Activated T-helper 17 cell treated with anti-CD3 and anti-CD28 coated beads, Interleukin-2, amount 50 U/mL, for 72 hours (primary cell): ENCODE measurements at regions not wholly inside any gene's neighbourhood (a gene's known extent, or its start where the extent isn't known, plus 50 kb on each side); places are given as distances from the start of the nearest gene placed in this dataset.
A peak's percentile ranks its signal among the peaks of the same experiment; 100 is the strongest.

Source experiments
- ATAC-seq: fragments of 150-1000 bp; cut with Tn5 transposase; replicated peaks from 2 replicates; pipeline ENCODE4 v1.10.0; 2021; ENCODE audit warnings: mild to moderate bottlenecking, moderate library complexity
- H3K27ac Mint-ChIP-seq: one replicate; pipeline ENCODE4 v1.8.0; 2022; ENCODE audit warnings: mixed read lengths
- H3K27me3 Mint-ChIP-seq: one replicate; pipeline ENCODE4 v1.8.0; 2022; ENCODE audit warnings: mixed read lengths
- H3K36me3 Mint-ChIP-seq: one replicate; pipeline ENCODE4 v1.8.0; 2022; ENCODE audit warnings: low read depth, mild to moderate bottlenecking, mixed read lengths
- H3K4me1 Mint-ChIP-seq: one replicate; pipeline ENCODE4 v1.8.0; 2022; ENCODE audit warnings: mixed read lengths
- H3K4me3 Mint-ChIP-seq: one replicate; pipeline ENCODE4 v1.8.0; 2022; ENCODE audit warnings: mild to moderate bottlenecking, mixed read lengths
- H3K9me3 Mint-ChIP-seq: one replicate; pipeline ENCODE4 v1.8.0; 2022; ENCODE audit warnings: mixed read lengths

- no peaks in the 10 kb centered on the region for H3K36me3 Mint-ChIP-seq
- H3K27me3 Mint-ChIP-seq, result peaks cover 7% of the 10 kb centered on the region
- no peaks in the 10 kb centered on the region for H3K9me3 Mint-ChIP-seq
- ATAC-seq, result no peak
- H3K4me1 Mint-ChIP-seq, result no peaks in the 10 kb centered on the region
- no peak overlapping the region for H3K27ac Mint-ChIP-seq
- H3K4me3 Mint-ChIP-seq, result no peak overlapping the region
Observed at GRCh38 chr6:100134703-100135102, 140.7 kb upstream of the MCHR2 start.

DNA sequence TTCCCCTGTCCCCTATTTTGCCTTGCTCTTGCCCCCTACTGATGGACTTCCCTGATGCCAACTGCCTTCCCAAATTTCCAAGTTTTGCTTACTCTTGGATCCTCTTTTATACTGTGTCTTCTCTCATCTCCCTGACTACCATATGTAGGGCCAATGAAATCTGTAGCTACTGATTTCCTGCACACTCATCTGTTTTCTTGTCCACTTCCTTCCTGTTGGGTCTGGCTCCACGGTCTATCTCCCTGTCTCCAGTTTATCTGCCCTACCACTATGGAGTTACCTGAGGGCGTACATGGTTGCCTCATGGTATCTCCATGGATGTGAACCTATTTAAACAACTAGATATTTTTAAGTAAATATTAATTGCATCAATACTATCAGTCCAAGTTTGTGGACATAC lies 140.3 kb upstream of the MCHR2 start:
- no peak for ATAC-seq
- Mint-ChIP-seq H3K4me3 (no peak overlapping the region), H3K36me3 (no peaks in the 10 kb centered on the region), H3K27me3 (peaks cover 7% of the 10 kb centered on the region), H3K9me3 (no peaks in the 10 kb centered on the region), H3K4me1 (no peaks in the 10 kb centered on the region), H3K27ac (no peak overlapping the region)

- no peaks in the 10 kb centered on the region for H3K4me1 Mint-ChIP-seq
- H3K27ac Mint-ChIP-seq, result no peak overlapping the region
- H3K4me3 Mint-ChIP-seq, result no peak overlapping the region
- no peak for ATAC-seq
- H3K27me3 Mint-ChIP-seq, result peaks cover 7% of the 10 kb centered on the region
- H3K9me3 Mint-ChIP-seq, result no peaks in the 10 kb centered on the region
- no peaks in the 10 kb centered on the region for H3K36me3 Mint-ChIP-seq
Observed at GRCh38 chr6:100132005-100132404, 138.0 kb upstream of the MCHR2 start.

GRCh38 chr6:100130630-100131029 lies 136.6 kb upstream of the MCHR2 start:
- no peak for ATAC-seq
- Mint-ChIP-seq H3K36me3 (no peaks in the 10 kb centered on the region), H3K4me3 (no peak overlapping the region), H3K9me3 (no peaks in the 10 kb centered on the region), H3K27ac (no peak overlapping the region), H3K27me3 (peaks cover 7% of the 10 kb centered on the region), H3K4me1 (no peaks in the 10 kb centered on the region)

DNA sequence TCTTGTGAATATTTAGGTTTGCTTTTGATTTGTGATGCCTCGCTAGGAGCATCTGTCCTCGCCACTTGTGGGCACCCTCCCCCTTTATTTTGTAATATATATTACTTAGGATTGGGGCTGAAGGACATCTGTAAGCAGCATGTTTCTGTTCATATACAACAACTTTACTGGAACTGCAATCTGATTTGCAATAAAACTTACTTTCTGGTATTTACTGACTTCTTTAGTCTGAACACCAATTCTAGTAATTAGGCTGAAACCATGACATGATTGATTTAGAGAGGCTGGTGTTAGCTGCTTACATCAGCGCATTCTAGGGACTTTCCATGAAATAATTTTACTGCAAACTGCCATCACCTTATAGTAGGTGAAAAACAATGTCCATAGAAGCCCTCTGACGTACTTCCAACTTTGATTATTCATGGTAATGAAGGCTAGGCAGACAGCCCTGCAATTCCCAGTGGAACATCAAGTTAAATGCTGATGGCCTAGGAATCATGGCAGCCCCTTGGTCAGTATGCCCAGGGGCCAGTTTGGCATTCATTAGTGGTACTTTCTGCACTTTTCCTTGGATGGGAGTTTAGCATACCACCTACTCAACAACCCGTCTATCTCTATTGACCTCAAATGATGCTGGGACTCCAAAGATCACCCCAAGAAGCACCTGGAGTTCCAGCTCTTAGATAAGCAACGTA lies 132.9 kb upstream of the MCHR2 start:
- Mint-ChIP-seq H3K27ac (no peak overlapping the region), H3K9me3 (no peaks in the 10 kb centered on the region), H3K36me3 (no peaks in the 10 kb centered on the region), H3K4me3 (no peak overlapping the region), H3K4me1 (no peaks in the 10 kb centered on the region), H3K27me3 (peaks cover 6% of the 10 kb centered on the region)
- ATAC-seq, result peak; percentile 58

- ATAC-seq, result peak; percentile 24
- Mint-ChIP-seq H3K4me3 (no peak overlapping the region), H3K4me1 (no peaks in the 10 kb centered on the region), H3K27me3 (peaks cover 11% of the 10 kb centered on the region), H3K27ac (no peak overlapping the region), H3K9me3 (no peaks in the 10 kb centered on the region), H3K36me3 (no peaks in the 10 kb centered on the region)
Observed at GRCh38 chr6:100121854-100122609, 128.0 kb upstream of the MCHR2 start.

- H3K4me3 Mint-ChIP-seq, result no peak overlapping the region
- no peaks in the 10 kb centered on the region for H3K36me3 Mint-ChIP-seq
- no peaks in the 10 kb centered on the region for H3K4me1 Mint-ChIP-seq
- peaks cover 19% of the 10 kb centered on the region for H3K27me3 Mint-ChIP-seq
- H3K9me3 Mint-ChIP-seq, result no peaks in the 10 kb centered on the region
- H3K27ac Mint-ChIP-seq, result no peak overlapping the region
- ATAC-seq, result no peak
Observed at GRCh38 chr6:100119261-100119660, 125.2 kb upstream of the MCHR2 start.

DNA sequence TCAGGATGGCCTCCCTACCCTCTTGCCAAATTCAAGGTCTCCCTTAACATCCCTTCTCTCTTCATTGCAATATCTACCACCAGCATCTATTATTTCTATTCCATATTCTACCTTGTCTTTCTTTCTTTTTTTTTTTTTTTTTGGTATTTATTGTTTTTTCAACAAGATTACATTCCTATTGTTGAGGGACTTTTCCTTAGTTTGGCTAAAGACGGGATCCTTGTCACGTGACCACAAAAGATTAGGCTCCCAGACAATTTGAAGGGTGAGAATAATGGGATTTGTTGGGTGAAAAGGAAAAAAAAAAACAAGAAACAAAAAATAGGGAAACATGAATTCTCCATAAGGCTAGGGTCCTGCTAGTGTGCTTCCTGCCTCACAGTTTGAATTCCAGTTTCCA lies 124.3 kb upstream of the MCHR2 start:
- H3K27ac Mint-ChIP-seq, result no peak overlapping the region
- no peaks in the 10 kb centered on the region for H3K4me1 Mint-ChIP-seq
- no peak for ATAC-seq
- no peaks in the 10 kb centered on the region for H3K9me3 Mint-ChIP-seq
- H3K27me3 Mint-ChIP-seq, result peaks cover 21% of the 10 kb centered on the region
- no peaks in the 10 kb centered on the region for H3K36me3 Mint-ChIP-seq
- H3K4me3 Mint-ChIP-seq, result no peak overlapping the region

GRCh38 chr6:100117680-100118079 lies 123.7 kb upstream of the MCHR2 start:
- ATAC-seq, result peak; percentile 43
- no peaks in the 10 kb centered on the region for H3K9me3 Mint-ChIP-seq

DNA sequence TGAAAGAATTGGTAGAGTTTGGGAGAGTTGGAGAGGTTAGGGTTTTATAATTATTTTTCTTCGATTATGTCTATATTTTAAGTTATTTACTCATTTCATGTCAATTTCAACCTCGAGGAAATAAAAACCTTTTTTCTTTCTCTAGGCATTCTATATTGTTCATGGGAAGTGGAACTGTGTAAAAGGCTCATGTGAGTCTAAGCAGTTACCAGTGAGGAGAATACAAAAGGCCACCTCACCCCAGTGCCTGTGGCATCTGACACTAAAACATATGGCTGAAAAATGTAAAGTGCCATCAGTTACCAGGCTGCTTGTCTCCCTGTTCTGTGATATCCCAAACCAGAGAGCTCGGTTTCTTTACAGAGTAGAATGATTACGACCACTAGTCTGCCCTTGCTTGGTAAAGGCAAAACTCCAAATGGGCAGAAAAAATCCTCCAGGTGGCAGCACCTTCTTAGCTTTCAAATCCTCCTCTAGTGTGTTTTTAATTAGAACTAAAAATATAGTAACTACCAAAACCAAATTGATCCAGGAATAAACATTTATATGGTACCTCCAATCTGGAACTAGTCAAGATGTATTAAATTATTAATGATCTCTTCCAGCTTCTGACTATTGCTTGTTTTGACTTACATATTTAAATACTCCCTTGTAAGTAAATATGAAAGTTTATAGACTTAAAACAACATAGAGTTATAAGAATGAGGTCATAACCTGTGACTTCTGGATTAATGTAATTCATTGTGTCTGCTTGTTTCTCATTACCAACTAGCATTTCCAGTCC lies 122.6 kb upstream of the MCHR2 start:
- no peak for ATAC-seq

More at GRCh38 chr6:100117680-100118079, 123.7 kb upstream of the MCHR2 start:
- Mint-ChIP-seq H3K27ac (no peak overlapping the region), H3K27me3 (peaks cover 23% of the 10 kb centered on the region), H3K4me3 (no peak overlapping the region), H3K4me1 (no peaks in the 10 kb centered on the region), H3K36me3 (no peaks in the 10 kb centered on the region)

GRCh38 chr6:100115407-100116101 lies 121.5 kb upstream of the MCHR2 start:
- H3K4me3 Mint-ChIP-seq, result no peak overlapping the region
- no peak for ATAC-seq
- peaks cover 23% of the 10 kb centered on the region for H3K27me3 Mint-ChIP-seq
- no peak overlapping the region for H3K27ac Mint-ChIP-seq
- H3K4me1 Mint-ChIP-seq, result no peaks in the 10 kb centered on the region
- no peaks in the 10 kb centered on the region for H3K36me3 Mint-ChIP-seq
- no peaks in the 10 kb centered on the region for H3K9me3 Mint-ChIP-seq

More for the DNA sequence above, 122.6 kb upstream of the MCHR2 start:
- no peaks in the 10 kb centered on the region for H3K36me3 Mint-ChIP-seq
- H3K27me3 Mint-ChIP-seq, result peaks cover 23% of the 10 kb centered on the region
- H3K4me1 Mint-ChIP-seq, result no peaks in the 10 kb centered on the region
- H3K9me3 Mint-ChIP-seq, result no peaks in the 10 kb centered on the region
- H3K27ac Mint-ChIP-seq, result no peak overlapping the region
- no peak overlapping the region for H3K4me3 Mint-ChIP-seq

- no peaks in the 10 kb centered on the region for H3K36me3 Mint-ChIP-seq
- H3K4me1 Mint-ChIP-seq, result no peaks in the 10 kb centered on the region
- peaks cover 24% of the 10 kb centered on the region for H3K27me3 Mint-ChIP-seq
- no peak for ATAC-seq
- no peak overlapping the region for H3K4me3 Mint-ChIP-seq
- no peak overlapping the region for H3K27ac Mint-ChIP-seq
- no peaks in the 10 kb centered on the region for H3K9me3 Mint-ChIP-seq
Observed at GRCh38 chr6:100112855-100113508, 119.0 kb upstream of the MCHR2 start.

GRCh38 chr6:100105919-100106529 lies 112.0 kb upstream of the MCHR2 start:
- H3K9me3 Mint-ChIP-seq, result no peaks in the 10 kb centered on the region
- H3K27ac Mint-ChIP-seq, result no peak overlapping the region
- ATAC-seq, result no peak
- H3K36me3 Mint-ChIP-seq, result no peaks in the 10 kb centered on the region
- H3K27me3 Mint-ChIP-seq, result peaks cover 20% of the 10 kb centered on the region
- no peak overlapping the region for H3K4me3 Mint-ChIP-seq
- H3K4me1 Mint-ChIP-seq, result no peaks in the 10 kb centered on the region
